ENCODE measurements at regions not wholly inside any gene's neighbourhood (a gene's known extent, or its start where the extent isn't known, plus 50 kb on each side); places are given as distances from the start of the nearest gene placed in this dataset.

- no peak for DNase-seq (ENCODE audit: low spot score)
Measured at GRCh38 chr1:219521325-219521724, 91.6 kb downstream of the ZC3H11B start.

GRCh38 chr1:219520241-219520640 is 92.7 kb downstream of the ZC3H11B start:
- no peak for DNase-seq (ENCODE audit: low spot score)

GRCh38 chr1:219518907-219519248 is 94.0 kb downstream of the ZC3H11B start:
- DNase-seq (ENCODE audit: low spot score): no peak

GRCh38 chr1:219518168-219518906 is 94.6 kb downstream of the ZC3H11B start:
- DNase-seq (ENCODE audit: low spot score): no peak

GRCh38 chr1:219517031-219517430 is 95.9 kb downstream of the ZC3H11B start:
- no peak for DNase-seq (ENCODE audit: low spot score)

GRCh38 chr1:219514728-219515127 is 98.2 kb downstream of the ZC3H11B start:
- no peak for DNase-seq (ENCODE audit: low spot score)

GRCh38 chr1:219507437-219507836 is 105.5 kb downstream of the ZC3H11B start:
- no peak for DNase-seq (ENCODE audit: low spot score)

- no peak for DNase-seq (ENCODE audit: low spot score)
Measured at GRCh38 chr1:219506936-219507335, 106.0 kb downstream of the ZC3H11B start.

- DNase-seq (ENCODE audit: low spot score): peak; percentile 23
Measured at GRCh38 chr1:219506473-219506899, 106.4 kb downstream of the ZC3H11B start.

GRCh38 chr1:219505886-219506285 is 107.0 kb downstream of the ZC3H11B start:
- peak; percentile 34 for DNase-seq (ENCODE audit: low spot score)

GRCh38 chr1:219503604-219504003 is 109.3 kb downstream of the ZC3H11B start:
- no peak for DNase-seq (ENCODE audit: low spot score)

GRCh38 chr1:219500327-219500897 is 112.5 kb downstream of the ZC3H11B start:
- DNase-seq (ENCODE audit: low spot score): no peak

- no peak for DNase-seq (ENCODE audit: low spot score)
Measured at GRCh38 chr1:219498666-219499065, 114.2 kb downstream of the ZC3H11B start.

GRCh38 chr1:219495737-219496408 is 117.0 kb downstream of the ZC3H11B start:
- no peak for DNase-seq (ENCODE audit: low spot score)

GRCh38 chr1:219492717-219493116 is 120.2 kb downstream of the ZC3H11B start:
- no peak for DNase-seq (ENCODE audit: low spot score)

- no peak for DNase-seq (ENCODE audit: low spot score)
Measured at GRCh38 chr1:219490566-219490965, 122.3 kb downstream of the ZC3H11B start.

GRCh38 chr1:219489636-219490035 is 123.3 kb downstream of the ZC3H11B start:
- DNase-seq (ENCODE audit: low spot score): no peak

- no peak for DNase-seq (ENCODE audit: low spot score)
Measured at GRCh38 chr1:219488275-219488674, 124.6 kb downstream of the ZC3H11B start.

GRCh38 chr1:219483530-219483929 is 129.4 kb downstream of the ZC3H11B start:
- no peak for DNase-seq (ENCODE audit: low spot score)

- no peak for DNase-seq (ENCODE audit: low spot score)
Measured at GRCh38 chr1:219480011-219480410, 132.9 kb downstream of the ZC3H11B start.

- no peak for DNase-seq (ENCODE audit: low spot score)
Measured at GRCh38 chr1:219478811-219479210, 134.1 kb downstream of the ZC3H11B start.

GRCh38 chr1:219477861-219478260 is 135.0 kb downstream of the ZC3H11B start:
- no peak for DNase-seq (ENCODE audit: low spot score)

GRCh38 chr1:219476716-219477115 is 136.2 kb downstream of the ZC3H11B start:
- DNase-seq (ENCODE audit: low spot score): no peak

All from HuH-7 (cell line).